OCI-LY1 (cell line): ENCODE measurements at regions not wholly inside any gene's neighbourhood (a gene's known extent, or its start where the extent isn't known, plus 50 kb on each side); places are given as distances from the start of the nearest gene placed in this dataset.

Experiments used
- H2AFZ ChIP-seq: fragments of 200-600 bp; sonication (generic), shearing (Covaris generic); 2 replicates; pipeline ENCODE4 v1.6.0; 2014; ENCODE audit warnings: antibody characterized with exemption, mild to moderate bottlenecking, low read length
- H3F3A ChIP-seq: fragments of 200-600 bp; sonication (generic), shearing (Covaris generic); 2 replicates; pipeline ENCODE4 v1.6.0; 2014; ENCODE audit warnings: mild to moderate bottlenecking, antibody characterized with exemption, low read length, moderate library complexity; ENCODE audit not compliant: insufficient read depth
- H3K27ac ChIP-seq: fragments of 200-600 bp; sonication (generic); 2 replicates; pipeline ENCODE4 v1.5.1; 2014; ENCODE audit warnings: low read length, mixed run types, mild to moderate bottlenecking, low read depth; ENCODE audit not compliant: poor library complexity, severe bottlenecking
- H3K27me3 ChIP-seq: fragments of 200-600 bp; sonication (generic); 2 replicates; pipeline ENCODE4 v1.6.0; 2014; ENCODE audit warnings: antibody characterized with exemption, mild to moderate bottlenecking, low read length, moderate library complexity; ENCODE audit not compliant: insufficient read depth
- H3K36me3 ChIP-seq: fragments of 200-600 bp; sonication (generic); 2 replicates; pipeline ENCODE4 v1.6.1; 2014; ENCODE audit warnings: mild to moderate bottlenecking, antibody characterized with exemption, low read length, moderate library complexity, mixed read lengths; ENCODE audit not compliant: insufficient read depth
- H3K4me1 ChIP-seq: fragments of 200-600 bp; sonication (generic); 2 replicates; pipeline ENCODE4 v1.5.1; 2014; ENCODE audit warnings: mild to moderate bottlenecking, low read length, moderate library complexity; ENCODE audit not compliant: insufficient read depth, severe bottlenecking
- H3K4me2 ChIP-seq: fragments of 200-600 bp; sonication (generic), shearing (Covaris generic); 2 replicates; pipeline ENCODE4 v1.6.1; 2014; ENCODE audit warnings: low read length
- H3K4me3 ChIP-seq: fragments of 200-600 bp; sonication (generic); 2 replicates; pipeline ENCODE4 v1.5.1; 2014; ENCODE audit warnings: low read length, low read depth, mild to moderate bottlenecking, mixed read lengths; ENCODE audit not compliant: poor library complexity, severe bottlenecking
- H3K79me2 ChIP-seq: fragments of 200-600 bp; shearing (Covaris generic); 2 replicates; pipeline ENCODE4 v1.6.1; 2016; ENCODE audit warnings: mixed run types, low read length, mixed read lengths; ENCODE audit not compliant: insufficient read depth
- H3K9ac ChIP-seq: fragments of 200-600 bp; sonication (generic), shearing (Covaris generic); 2 replicates; pipeline ENCODE4 v1.6.1; 2014; ENCODE audit warnings: mild to moderate bottlenecking, low read length, mixed read lengths
- H3K9me2 ChIP-seq: fragments of 200-600 bp; sonication (generic), shearing (Covaris generic); 2 replicates; pipeline ENCODE4 v1.6.1; 2014; ENCODE audit warnings: low read depth, mild to moderate bottlenecking, low read length, mixed read lengths
- H3K9me3 ChIP-seq: fragments of 200-600 bp; shearing (Covaris generic); 2 replicates; pipeline ENCODE4 v1.6.1; 2014; ENCODE audit warnings: low read length, mixed read lengths
- H4K20me1 ChIP-seq: fragments of 200-600 bp; sonication (generic), shearing (Covaris generic); 2 replicates; pipeline ENCODE4 v1.6.0; 2016; ENCODE audit warnings: mild to moderate bottlenecking, low read length; ENCODE audit not compliant: insufficient read depth
- CTCF ChIP-seq: fragments of 200-600 bp; sonication (generic), shearing (Covaris generic); IDR thresholded peaks from 2 replicates; pipeline ENCODE4 v1.5.1; 2017; ENCODE audit warnings: mild to moderate bottlenecking, antibody characterized with exemption, low read length, moderate library complexity, mixed read lengths
- EZH2 ChIP-seq: fragments of 200-600 bp; sonication (generic), shearing (Covaris generic); IDR thresholded peaks from 2 replicates; pipeline ENCODE4 v1.8.0; 2017; ENCODE audit warnings: borderline replicate concordance, mixed run types, mild to moderate bottlenecking, antibody characterized with exemption, low read length, moderate library complexity, mixed read lengths

- TF ChIP-seq CTCF: no peak
- TF ChIP-seq EZH2: no peak
- Histone ChIP-seq H3K4me2 (no peak overlapping the region), H3F3A (no peaks in the 10 kb centered on the region), H3K9ac (no peak overlapping the region), H3K9me2 (no peaks in the 10 kb centered on the region), H3K9me3 (no peaks in the 10 kb centered on the region), H2AFZ (no peak overlapping the region), H3K27ac (no peak overlapping the region), H3K4me3 (no peak overlapping the region), H3K79me2 (no peaks in the 10 kb centered on the region), H3K27me3 (no peaks in the 10 kb centered on the region), H4K20me1 (no peaks in the 10 kb centered on the region), H3K36me3 (no peaks in the 10 kb centered on the region), H3K4me1 (no peaks in the 10 kb centered on the region)
Measured at GRCh38 chr14:30445011-30445793, 113.8 kb upstream of the G2E3 start.

GRCh38 chr14:30445852-30446251, 113.1 kb upstream of the G2E3 start:
- Histone ChIP-seq H3K79me2 (no peaks in the 10 kb centered on the region), H3K4me1 (no peaks in the 10 kb centered on the region), H4K20me1 (no peaks in the 10 kb centered on the region), H3K9ac (no peak overlapping the region), H3K9me3 (no peaks in the 10 kb centered on the region), H3K36me3 (no peaks in the 10 kb centered on the region), H3K9me2 (no peaks in the 10 kb centered on the region), H2AFZ (no peak overlapping the region), H3K27me3 (no peaks in the 10 kb centered on the region), H3K4me2 (no peak overlapping the region), H3K27ac (no peak overlapping the region), H3F3A (no peaks in the 10 kb centered on the region), H3K4me3 (no peak overlapping the region)
- TF ChIP-seq EZH2 (no peak), CTCF (no peak)

- H3K27ac ChIP-seq: no peak overlapping the region
- H3K36me3 ChIP-seq: no peaks in the 10 kb centered on the region
- H3K9ac ChIP-seq: no peak overlapping the region
- TF ChIP-seq CTCF (no peak), EZH2 (no peak)
- no peaks in the 10 kb centered on the region for H3F3A ChIP-seq
- no peaks in the 10 kb centered on the region for H3K79me2 ChIP-seq
- no peak overlapping the region for H3K4me2 ChIP-seq
- H2AFZ ChIP-seq: no peak overlapping the region
- no peaks in the 10 kb centered on the region for H3K27me3 ChIP-seq
- no peaks in the 10 kb centered on the region for H3K4me1 ChIP-seq
- no peaks in the 10 kb centered on the region for H3K9me2 ChIP-seq
- H3K4me3 ChIP-seq: no peak overlapping the region
- H4K20me1 ChIP-seq: no peaks in the 10 kb centered on the region
- H3K9me3 ChIP-seq: no peaks in the 10 kb centered on the region
Measured at GRCh38 chr14:30450631-30451545, 108.1 kb upstream of the G2E3 start.
